Smooth muscle cell (in vitro differentiated cells): ENCODE measurements at regions not wholly inside any gene's neighbourhood (a gene's known extent, or its start where the extent isn't known, plus 50 kb on each side); places are given as distances from the start of the nearest gene placed in this dataset.

Experiments used
- DNase-seq: peaks from one replicate; lab custom pipeline; 2025; ENCODE audit not compliant: unreplicated experiment; lab: John Stamatoyannopoulos, UW
- H2AFZ ChIP-seq: fragments of 200-600 bp; sonication (generic); 2 replicates; pipeline ENCODE4 v1.6.0; 2016; ENCODE audit warnings: antibody characterized with exemption, low read depth, mild to moderate bottlenecking
- H3F3A ChIP-seq: fragments of 200-600 bp; sonication (generic); 2 replicates; pipeline ENCODE4 v1.6.0; 2017; ENCODE audit warnings: antibody characterized with exemption, low read depth
- H3K27ac ChIP-seq: fragments of 200-600 bp; sonication (generic); 2 replicates; pipeline ENCODE4 v1.5.1; 2016; ENCODE audit warnings: low read depth, mild to moderate bottlenecking
- H3K27me3 ChIP-seq: fragments of 200-600 bp; sonication (generic); 2 replicates; pipeline ENCODE4 v1.6.1; 2016; ENCODE audit warnings: low read depth, mild to moderate bottlenecking
- H3K36me3 ChIP-seq: fragments of 200-600 bp; sonication (generic); 2 replicates; pipeline ENCODE4 v1.5.1; 2016; ENCODE audit warnings: low read depth
- H3K4me1 ChIP-seq: fragments of 200-600 bp; sonication (generic); 2 replicates; pipeline ENCODE4 v1.5.1; 2016; ENCODE audit warnings: low read depth
- H3K4me2 ChIP-seq: fragments of 200-600 bp; sonication (generic); 2 replicates; pipeline ENCODE4 v1.6.0; 2016; ENCODE audit warnings: mild to moderate bottlenecking
- H3K4me3 ChIP-seq: fragments of 200-600 bp; sonication (generic); 2 replicates; pipeline ENCODE4 v1.5.1; 2016; ENCODE audit warnings: mild to moderate bottlenecking
- H3K79me2 ChIP-seq: fragments of 200-600 bp; sonication (generic); 2 replicates; pipeline ENCODE4 v1.6.0; 2016; ENCODE audit warnings: low read depth, mild to moderate bottlenecking
- H3K9ac ChIP-seq: fragments of 200-600 bp; sonication (generic); 2 replicates; pipeline ENCODE4 v1.6.0; 2016; ENCODE audit warnings: low read depth
- H3K9me3 ChIP-seq: fragments of 200-600 bp; sonication (generic); replicated peaks from 2 replicates; pipeline ENCODE4 v1.5.1; 2016; ENCODE audit warnings: low read depth
- H4K20me1 ChIP-seq: fragments of 200-600 bp; sonication (generic); 2 replicates; pipeline ENCODE4 v1.6.0; 2016; ENCODE audit warnings: low read depth
- CTCF ChIP-seq: fragments of 200-600 bp; sonication (generic); IDR thresholded peaks from 2 replicates; pipeline ENCODE4 v1.5.1; 2017; ENCODE audit warnings: borderline replicate concordance, mild to moderate bottlenecking, antibody characterized with exemption; ENCODE audit not compliant: insufficient read depth, poor library complexity, severe bottlenecking
- WGBS: methylation state at CpG from one replicate; pipeline ENCODE4 v1.1.7; 2016; ENCODE audit warnings: low lambda C conversion rate; 5-methylcytosine and 5-hydroxymethylcytosine counted together

DNA sequence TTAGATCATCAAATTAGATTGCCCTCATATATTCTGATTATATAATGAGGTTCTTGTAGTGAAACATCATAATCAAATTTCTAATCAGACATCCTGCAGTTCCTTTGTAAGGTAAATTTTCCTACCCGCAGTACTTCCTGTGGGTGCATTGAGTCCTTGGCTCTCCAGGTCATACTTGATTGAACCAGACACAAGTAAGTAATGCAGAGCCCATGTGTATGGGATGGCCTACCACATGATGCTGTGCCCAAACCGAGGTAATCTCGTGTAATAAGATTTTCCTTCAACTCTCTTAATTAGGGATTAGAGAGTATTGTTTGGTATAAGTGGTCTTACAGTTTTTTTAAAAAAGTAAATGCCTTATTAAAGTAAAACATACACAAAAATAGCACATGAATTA, 1841.8 kb downstream of the PCDH7 start:
- H3K9ac ChIP-seq: no peak overlapping the region
- H3K79me2 ChIP-seq: no peaks in the 10 kb centered on the region
- H3K4me1 ChIP-seq: no peaks in the 10 kb centered on the region
- H3K27ac ChIP-seq: no peak overlapping the region
- DNase-seq: no peak
- no peak for TF ChIP-seq CTCF
- no peaks in the 10 kb centered on the region for H4K20me1 ChIP-seq
- no peaks in the 10 kb centered on the region for H3K36me3 ChIP-seq
- WGBS: 85% methylated on average over 3 of the region's 3 CpGs
- no peaks in the 10 kb centered on the region for H3F3A ChIP-seq
- H3K4me3 ChIP-seq: no peak overlapping the region
- no peaks in the 10 kb centered on the region for H3K9me3 ChIP-seq
- H3K4me2 ChIP-seq: no peak overlapping the region
- no peak overlapping the region for H2AFZ ChIP-seq
- H3K27me3 ChIP-seq: no peaks in the 10 kb centered on the region

- Histone ChIP-seq H3K27ac (no peak overlapping the region), H3K4me1 (no peaks in the 10 kb centered on the region), H3K79me2 (no peaks in the 10 kb centered on the region), H3K4me2 (no peak overlapping the region), H3K36me3 (no peaks in the 10 kb centered on the region), H3K27me3 (no peaks in the 10 kb centered on the region), H2AFZ (no peak overlapping the region), H4K20me1 (no peaks in the 10 kb centered on the region), H3K9ac (no peak overlapping the region), H3F3A (no peaks in the 10 kb centered on the region), H3K9me3 (no peaks in the 10 kb centered on the region), H3K4me3 (no peak overlapping the region)
- TF ChIP-seq CTCF: no peak
- WGBS: 95% methylated on average over 2 of the region's 2 CpGs
- DNase-seq: no peak
These were observed 1844.5 kb downstream of the PCDH7 start for GRCh38 chr4:32564626-32565025.

DNA sequence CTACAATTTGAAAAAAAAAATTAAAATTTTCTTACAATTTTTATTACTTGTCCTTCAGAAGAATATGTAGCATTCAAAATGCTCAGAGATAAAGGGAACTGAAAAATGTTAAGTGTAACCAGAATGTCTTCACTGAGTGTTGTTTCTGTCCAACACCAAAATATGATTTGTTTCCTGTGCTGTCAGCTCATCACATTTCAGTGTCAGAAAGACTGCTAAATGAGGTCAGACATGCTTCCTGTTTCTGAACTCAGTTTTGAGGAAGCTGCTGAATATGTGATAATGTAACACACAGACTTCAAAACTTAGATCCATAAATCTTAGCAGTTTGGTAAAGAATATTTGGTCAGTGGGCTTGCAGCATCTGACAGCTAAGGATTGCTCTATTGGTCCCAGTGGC, 1849.7 kb downstream of the PCDH7 start:
- H3K27ac ChIP-seq: no peak overlapping the region
- no peak overlapping the region for H3K4me2 ChIP-seq
- no peak overlapping the region for H2AFZ ChIP-seq
- H3K36me3 ChIP-seq: no peaks in the 10 kb centered on the region
- H3F3A ChIP-seq: no peaks in the 10 kb centered on the region
- H3K27me3 ChIP-seq: no peaks in the 10 kb centered on the region
- DNase-seq: no peak
- no peaks in the 10 kb centered on the region for H4K20me1 ChIP-seq
- H3K9me3 ChIP-seq: no peaks in the 10 kb centered on the region
- no peak for TF ChIP-seq CTCF
- no peaks in the 10 kb centered on the region for H3K79me2 ChIP-seq
- H3K4me3 ChIP-seq: no peak overlapping the region
- no peaks in the 10 kb centered on the region for H3K4me1 ChIP-seq
- no peak overlapping the region for H3K9ac ChIP-seq

- Histone ChIP-seq H3K27me3 (no peaks in the 10 kb centered on the region), H3K4me3 (no peak overlapping the region), H3K9me3 (no peaks in the 10 kb centered on the region), H3K4me1 (no peaks in the 10 kb centered on the region), H3K79me2 (no peaks in the 10 kb centered on the region), H3K4me2 (no peak overlapping the region), H3F3A (no peaks in the 10 kb centered on the region), H3K36me3 (no peaks in the 10 kb centered on the region), H3K9ac (no peak overlapping the region), H3K27ac (no peak overlapping the region), H2AFZ (no peak overlapping the region), H4K20me1 (no peaks in the 10 kb centered on the region)
- TF ChIP-seq CTCF: no peak
- no peak for DNase-seq
These were observed 1852.2 kb downstream of the PCDH7 start for GRCh38 chr4:32572366-32572765.
